ENCODE measurements at regions not wholly inside any gene's neighbourhood (a gene's known extent, or its start where the extent isn't known, plus 50 kb on each side); places are given as distances from the start of the nearest gene placed in this dataset.
"Not testable (repeated sequence)": the region's sequence is repeated elsewhere in the genome, so short reads cannot be mapped to it uniquely, and the experiment has no call there.

- Mint-ChIP-seq H3K27me3 (no peaks in the 10 kb centered on the region), H3K9me3 (peaks cover 3% of the 10 kb centered on the region), H3K4me3 (no peak overlapping the region), H3K27ac (no peak overlapping the region), H3K4me1 (no peaks in the 10 kb centered on the region), H3K36me3 (ENCODE audit: low read depth) (no peaks in the 10 kb centered on the region)
- DNase-seq: no peak
- ChIA-PET POLR2A (no interaction called here), CTCF (no interaction called here)
Measured at GRCh38 chr16:65316808-65317207, 194.9 kb upstream of the CDH11 start.

GRCh38 chr16:65315081-65315780, 193.4 kb upstream of the CDH11 start:
- ChIA-PET POLR2A (no interaction called here), CTCF (no interaction called here)
- H3K4me1 Mint-ChIP-seq: no peaks in the 10 kb centered on the region
- no peak overlapping the region for H3K27ac Mint-ChIP-seq
- no peaks in the 10 kb centered on the region for H3K36me3 Mint-ChIP-seq (ENCODE audit: low read depth)
- no peak overlapping the region for H3K4me3 Mint-ChIP-seq
- H3K27me3 Mint-ChIP-seq: no peaks in the 10 kb centered on the region
- peaks cover 3% of the 10 kb centered on the region for H3K9me3 Mint-ChIP-seq
- no peak for DNase-seq

- H3K4me1 Mint-ChIP-seq: no peaks in the 10 kb centered on the region
- H3K9me3 Mint-ChIP-seq: peaks cover 8% of the 10 kb centered on the region
- DNase-seq: no peak
- H3K36me3 Mint-ChIP-seq (ENCODE audit: low read depth): no peaks in the 10 kb centered on the region
- ChIA-PET CTCF (no interaction called here), POLR2A (no interaction called here)
- H3K27me3 Mint-ChIP-seq: no peaks in the 10 kb centered on the region
- H3K27ac Mint-ChIP-seq: no peak overlapping the region
- no peak overlapping the region for H3K4me3 Mint-ChIP-seq
Measured at GRCh38 chr16:65314627-65315008, 192.8 kb upstream of the CDH11 start.

- no peaks in the 10 kb centered on the region for H3K27me3 Mint-ChIP-seq
- DNase-seq: no peak
- CTCF ChIA-PET: no interaction called here
- POLR2A ChIA-PET: no interaction called here
- H3K4me1 Mint-ChIP-seq: no peaks in the 10 kb centered on the region
- no peaks in the 10 kb centered on the region for H3K36me3 Mint-ChIP-seq (ENCODE audit: low read depth)
- no peak overlapping the region for H3K4me3 Mint-ChIP-seq
- H3K9me3 Mint-ChIP-seq: peaks cover 9% of the 10 kb centered on the region
- no peak overlapping the region for H3K27ac Mint-ChIP-seq
Measured at GRCh38 chr16:65313936-65314626, 192.2 kb upstream of the CDH11 start.

GRCh38 chr16:65312795-65313194, 190.9 kb upstream of the CDH11 start:
- H3K27me3 Mint-ChIP-seq: no peaks in the 10 kb centered on the region
- no peak overlapping the region for H3K27ac Mint-ChIP-seq
- peaks cover 9% of the 10 kb centered on the region for H3K9me3 Mint-ChIP-seq
- ChIA-PET POLR2A (no interaction called here), CTCF (no interaction called here)
- H3K36me3 Mint-ChIP-seq (ENCODE audit: low read depth): no peaks in the 10 kb centered on the region
- no peaks in the 10 kb centered on the region for H3K4me1 Mint-ChIP-seq
- no peak for DNase-seq
- H3K4me3 Mint-ChIP-seq: no peak overlapping the region

- Mint-ChIP-seq H3K27ac (no peak overlapping the region), H3K4me1 (no peaks in the 10 kb centered on the region), H3K27me3 (no peaks in the 10 kb centered on the region), H3K9me3 (peaks cover 9% of the 10 kb centered on the region), H3K36me3 (ENCODE audit: low read depth) (no peaks in the 10 kb centered on the region), H3K4me3 (no peak overlapping the region)
- ChIA-PET POLR2A (no interaction called here), CTCF (no interaction called here)
- DNase-seq: no peak
Measured at GRCh38 chr16:65312071-65312470, 190.2 kb upstream of the CDH11 start.

GRCh38 chr16:65310491-65310890, 188.6 kb upstream of the CDH11 start:
- POLR2A ChIA-PET; H3K9me3 Mint-ChIP-seq; H3K36me3 Mint-ChIP-seq (ENCODE audit: low read depth); H3K4me3 Mint-ChIP-seq; CTCF ChIA-PET; H3K27me3 Mint-ChIP-seq; H3K27ac Mint-ChIP-seq; H3K4me1 Mint-ChIP-seq; DNase-seq: not testable (repeated sequence)

GRCh38 chr16:65309354-65309753, 187.5 kb upstream of the CDH11 start:
- Mint-ChIP-seq H3K9me3 (peaks cover 7% of the 10 kb centered on the region), H3K4me3 (no peak overlapping the region), H3K36me3 (ENCODE audit: low read depth) (no peaks in the 10 kb centered on the region), H3K27me3 (no peaks in the 10 kb centered on the region), H3K27ac (no peak overlapping the region), H3K4me1 (no peaks in the 10 kb centered on the region)
- CTCF ChIA-PET: interaction anchor here (1.1 kb wide), 1 partner anchor 11 kb away, joined by 3 read pairs; no protein-coding TSS in a partner anchor
- POLR2A ChIA-PET: no interaction called here
- DNase-seq: no peak

GRCh38 chr16:65308506-65308905, 186.6 kb upstream of the CDH11 start:
- Mint-ChIP-seq H3K4me3 (no peak overlapping the region), H3K36me3 (ENCODE audit: low read depth) (no peaks in the 10 kb centered on the region), H3K4me1 (no peaks in the 10 kb centered on the region), H3K27me3 (no peaks in the 10 kb centered on the region), H3K9me3 (peaks cover 7% of the 10 kb centered on the region), H3K27ac (no peak overlapping the region)
- ChIA-PET CTCF (interaction anchor here (1.1 kb wide), 1 partner anchor 11 kb away, joined by 3 read pairs; no protein-coding TSS in a partner anchor), POLR2A (no interaction called here)
- no peak for DNase-seq

- CTCF ChIA-PET: no interaction called here
- no peak for DNase-seq
- H3K27ac Mint-ChIP-seq: no peak overlapping the region
- no peak overlapping the region for H3K4me3 Mint-ChIP-seq
- peaks cover 7% of the 10 kb centered on the region for H3K9me3 Mint-ChIP-seq
- H3K36me3 Mint-ChIP-seq (ENCODE audit: low read depth): no peaks in the 10 kb centered on the region
- H3K27me3 Mint-ChIP-seq: no peaks in the 10 kb centered on the region
- no peaks in the 10 kb centered on the region for H3K4me1 Mint-ChIP-seq
- POLR2A ChIA-PET: no interaction called here
Measured at GRCh38 chr16:65307286-65307685, 185.4 kb upstream of the CDH11 start.

GRCh38 chr16:65306722-65307121, 184.9 kb upstream of the CDH11 start:
- no peak overlapping the region for H3K4me3 Mint-ChIP-seq
- ChIA-PET POLR2A (no interaction called here), CTCF (no interaction called here)

GRCh38 chr16:65306300-65306699, 184.4 kb upstream of the CDH11 start:
- peaks cover 7% of the 10 kb centered on the region for H3K9me3 Mint-ChIP-seq
- H3K27ac Mint-ChIP-seq: no peak overlapping the region
- POLR2A ChIA-PET: no interaction called here
- no peak overlapping the region for H3K4me3 Mint-ChIP-seq
- no peaks in the 10 kb centered on the region for H3K36me3 Mint-ChIP-seq (ENCODE audit: low read depth)
- DNase-seq: no peak
- H3K4me1 Mint-ChIP-seq: no peaks in the 10 kb centered on the region
- CTCF ChIA-PET: no interaction called here
- H3K27me3 Mint-ChIP-seq: no peaks in the 10 kb centered on the region

More at GRCh38 chr16:65306722-65307121, 184.9 kb upstream of the CDH11 start:
- H3K4me1 Mint-ChIP-seq: no peaks in the 10 kb centered on the region
- no peaks in the 10 kb centered on the region for H3K27me3 Mint-ChIP-seq
- H3K27ac Mint-ChIP-seq: no peak overlapping the region
- no peak for DNase-seq
- H3K36me3 Mint-ChIP-seq (ENCODE audit: low read depth): no peaks in the 10 kb centered on the region
- H3K9me3 Mint-ChIP-seq: peaks cover 7% of the 10 kb centered on the region

GRCh38 chr16:65305266-65305959, 183.6 kb upstream of the CDH11 start:
- no peak overlapping the region for H3K4me3 Mint-ChIP-seq
- POLR2A ChIA-PET: no interaction called here
- no peaks in the 10 kb centered on the region for H3K36me3 Mint-ChIP-seq (ENCODE audit: low read depth)
- no peaks in the 10 kb centered on the region for H3K27me3 Mint-ChIP-seq
- no peak overlapping the region for H3K27ac Mint-ChIP-seq
- H3K9me3 Mint-ChIP-seq: peaks cover 7% of the 10 kb centered on the region
- CTCF ChIA-PET: no interaction called here
- DNase-seq: no peak
- no peaks in the 10 kb centered on the region for H3K4me1 Mint-ChIP-seq

GRCh38 chr16:65301029-65301428, 179.2 kb upstream of the CDH11 start:
- ChIA-PET CTCF (no interaction called here), POLR2A (no interaction called here)
- no peaks in the 10 kb centered on the region for H3K4me1 Mint-ChIP-seq
- no peak overlapping the region for H3K27ac Mint-ChIP-seq
- H3K9me3 Mint-ChIP-seq: no peaks in the 10 kb centered on the region
- no peak for DNase-seq
- no peaks in the 10 kb centered on the region for H3K27me3 Mint-ChIP-seq
- no peaks in the 10 kb centered on the region for H3K36me3 Mint-ChIP-seq (ENCODE audit: low read depth)
- no peak overlapping the region for H3K4me3 Mint-ChIP-seq

Measured in activated CD4-positive, alpha-beta memory T cell treated with anti-CD3 and anti-CD28 coated beads, Interleukin-2, amount 10 ng/mL, durations not matched to agents 7 days and 5 days (primary cell).